ENCODE measurements at regions not wholly inside any gene's neighbourhood (a gene's known extent, or its start where the extent isn't known, plus 50 kb on each side); places are given as distances from the start of the nearest gene placed in this dataset.

DNA sequence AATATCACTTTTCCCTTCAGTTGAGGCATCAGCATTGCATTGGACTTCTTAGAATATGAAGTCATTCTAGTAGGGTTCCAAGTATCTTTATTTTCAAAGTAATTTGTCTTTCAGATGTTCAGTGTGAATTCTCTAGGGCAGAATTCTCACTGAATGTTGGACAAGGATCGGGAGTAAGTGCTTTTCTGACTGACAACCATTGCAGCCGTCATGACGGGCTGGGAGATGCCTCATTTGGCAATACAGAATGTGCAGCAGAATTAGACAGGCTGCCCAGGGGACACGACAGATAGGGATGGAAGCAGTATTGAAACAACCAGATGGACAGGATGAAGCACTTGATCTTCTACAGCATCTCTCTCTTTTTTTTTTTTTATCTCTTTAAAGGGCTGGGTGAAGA lies 129.0 kb downstream of the ICE1 start:
- Histone ChIP-seq H2AFZ (ENCODE audit: low read depth, low read length) (no peak overlapping the region), H3K9me3 (ENCODE audit: low read length) (no peaks in the 10 kb centered on the region), H3K4me3 (ENCODE audit: low read length) (peak overlapping the region; percentile 29), H3K9me2 (ENCODE audit: insufficient read depth, low read length) (no peaks in the 10 kb centered on the region), H3F3A (ENCODE audit: insufficient read depth, low read length, poor library complexity, severe bottlenecking) (no peaks in the 10 kb centered on the region), H3K36me3 (ENCODE audit: insufficient read depth, low read length) (no peaks in the 10 kb centered on the region), H3K27me3 (ENCODE audit: insufficient read depth, low read depth, low read length) (no peaks in the 10 kb centered on the region), H3K4me2 (ENCODE audit: low read length) (no peak overlapping the region), H3K9ac (ENCODE audit: low read length) (peak overlapping the region; percentile 25), H3K27ac (ENCODE audit: low read length) (peak overlapping the region; percentile 73), H4K20me1 (ENCODE audit: insufficient read depth) (no peaks in the 10 kb centered on the region), H3K79me2 (replicated peaks; ENCODE audit: insufficient read depth, low read length) (no peaks in the 10 kb centered on the region)
- TF ChIP-seq POLR2AphosphoS5 (IDR thresholded peaks at IDR 0.05) = peak; percentile 80
- no peak for TF ChIP-seq SMC3 (conservative IDR thresholded peaks at IDR 0.05; ENCODE audit: poor library complexity)
- no peak for TF ChIP-seq EZH2 (IDR thresholded peaks at IDR 0.05; ENCODE audit: borderline replicate concordance, insufficient read depth, low read length, poor library complexity, severe bottlenecking)
- TF ChIP-seq, protein P1, sequence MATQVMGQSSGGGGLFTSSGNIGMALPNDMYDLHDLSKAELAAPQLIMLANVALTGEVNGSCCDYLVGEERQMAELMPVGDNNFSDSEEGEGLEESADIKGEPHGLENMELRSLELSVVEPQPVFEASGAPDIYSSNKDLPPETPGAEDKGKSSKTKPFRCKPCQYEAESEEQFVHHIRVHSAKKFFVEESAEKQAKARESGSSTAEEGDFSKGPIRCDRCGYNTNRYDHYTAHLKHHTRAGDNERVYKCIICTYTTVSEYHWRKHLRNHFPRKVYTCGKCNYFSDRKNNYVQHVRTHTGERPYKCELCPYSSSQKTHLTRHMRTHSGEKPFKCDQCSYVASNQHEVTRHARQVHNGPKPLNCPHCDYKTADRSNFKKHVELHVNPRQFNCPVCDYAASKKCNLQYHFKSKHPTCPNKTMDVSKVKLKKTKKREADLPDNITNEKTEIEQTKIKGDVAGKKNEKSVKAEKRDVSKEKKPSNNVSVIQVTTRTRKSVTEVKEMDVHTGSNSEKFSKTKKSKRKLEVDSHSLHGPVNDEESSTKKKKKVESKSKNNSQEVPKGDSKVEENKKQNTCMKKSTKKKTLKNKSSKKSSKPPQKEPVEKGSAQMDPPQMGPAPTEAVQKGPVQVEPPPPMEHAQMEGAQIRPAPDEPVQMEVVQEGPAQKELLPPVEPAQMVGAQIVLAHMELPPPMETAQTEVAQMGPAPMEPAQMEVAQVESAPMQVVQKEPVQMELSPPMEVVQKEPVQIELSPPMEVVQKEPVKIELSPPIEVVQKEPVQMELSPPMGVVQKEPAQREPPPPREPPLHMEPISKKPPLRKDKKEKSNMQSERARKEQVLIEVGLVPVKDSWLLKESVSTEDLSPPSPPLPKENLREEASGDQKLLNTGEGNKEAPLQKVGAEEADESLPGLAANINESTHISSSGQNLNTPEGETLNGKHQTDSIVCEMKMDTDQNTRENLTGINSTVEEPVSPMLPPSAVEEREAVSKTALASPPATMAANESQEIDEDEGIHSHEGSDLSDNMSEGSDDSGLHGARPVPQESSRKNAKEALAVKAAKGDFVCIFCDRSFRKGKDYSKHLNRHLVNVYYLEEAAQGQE (IDR thresholded peaks at IDR 0.05; ENCODE audit: borderline replicate concordance) = peak; percentile 65
- TF ChIP-seq EP300 (conservative IDR thresholded peaks at IDR 0.05; ENCODE audit: poor library complexity, severe bottlenecking) = peak; percentile 93
- TF ChIP-seq MXI1 (conservative IDR thresholded peaks at IDR 0.05; ENCODE audit: poor library complexity, severe bottlenecking) = no peak
- no peak for TF ChIP-seq TAF1 (IDR thresholded peaks at IDR 0.05; ENCODE audit: low read depth)
- TF ChIP-seq RAD21 (conservative IDR thresholded peaks at IDR 0.05) = no peak

GRCh38 chr5:5546408-5546807 lies 123.9 kb downstream of the ICE1 start:
- H3K27me3 ChIP-seq (ENCODE audit: insufficient read depth, low read depth, low read length) = no peaks in the 10 kb centered on the region
- no peak overlapping the region for H3K27ac ChIP-seq (ENCODE audit: low read length)
- H3K4me2 ChIP-seq (ENCODE audit: low read length) = no peak overlapping the region
- H3K9me3 ChIP-seq (ENCODE audit: low read length) = no peaks in the 10 kb centered on the region
- no peaks in the 10 kb centered on the region for H3K9me2 ChIP-seq (ENCODE audit: insufficient read depth, low read length)
- H3K4me3 ChIP-seq (ENCODE audit: low read length) = no peak overlapping the region
- H3K9ac ChIP-seq (ENCODE audit: low read length) = no peak overlapping the region
- TF ChIP-seq EP300 (conservative IDR thresholded peaks at IDR 0.05; ENCODE audit: poor library complexity, severe bottlenecking) = peak; percentile 50
- TF ChIP-seq POLR2AphosphoS5 (IDR thresholded peaks at IDR 0.05) = peak; percentile 96
- TF ChIP-seq EZH2 (IDR thresholded peaks at IDR 0.05; ENCODE audit: borderline replicate concordance, insufficient read depth, low read length, poor library complexity, severe bottlenecking) = no peak
- no peaks in the 10 kb centered on the region for H4K20me1 ChIP-seq (ENCODE audit: insufficient read depth)
- no peaks in the 10 kb centered on the region for H3K36me3 ChIP-seq (ENCODE audit: insufficient read depth, low read length)
- H3K79me2 ChIP-seq (replicated peaks; ENCODE audit: insufficient read depth, low read length) = no peaks in the 10 kb centered on the region
- no peaks in the 10 kb centered on the region for H3F3A ChIP-seq (ENCODE audit: insufficient read depth, low read length, poor library complexity, severe bottlenecking)
- H2AFZ ChIP-seq (ENCODE audit: low read depth, low read length) = no peak overlapping the region

- Histone ChIP-seq H3K27ac (ENCODE audit: low read length) (no peak overlapping the region), H3K9me3 (ENCODE audit: low read length) (no peaks in the 10 kb centered on the region), H3K9me2 (ENCODE audit: insufficient read depth, low read length) (no peaks in the 10 kb centered on the region), H4K20me1 (ENCODE audit: insufficient read depth) (no peaks in the 10 kb centered on the region), H3K9ac (ENCODE audit: low read length) (no peak overlapping the region), H3F3A (ENCODE audit: insufficient read depth, low read length, poor library complexity, severe bottlenecking) (no peaks in the 10 kb centered on the region), H3K27me3 (ENCODE audit: insufficient read depth, low read depth, low read length) (no peaks in the 10 kb centered on the region), H2AFZ (ENCODE audit: low read depth, low read length) (no peak overlapping the region), H3K4me3 (ENCODE audit: low read length) (no peak overlapping the region), H3K36me3 (ENCODE audit: insufficient read depth, low read length) (no peaks in the 10 kb centered on the region), H3K4me2 (ENCODE audit: low read length) (no peak overlapping the region), H3K79me2 (replicated peaks; ENCODE audit: insufficient read depth, low read length) (no peaks in the 10 kb centered on the region)
- TF ChIP-seq, protein P1 (IDR thresholded peaks at IDR 0.05; ENCODE audit: borderline replicate concordance) = no peak
- TF ChIP-seq RAD21 (conservative IDR thresholded peaks at IDR 0.05) (no peak), POLR2AphosphoS5 (IDR thresholded peaks at IDR 0.05) (no peak), TAF1 (IDR thresholded peaks at IDR 0.05; ENCODE audit: low read depth) (no peak), CTCF (IDR thresholded peaks at IDR 0.05; ENCODE audit: poor library complexity, severe bottlenecking) (no peak), EZH2 (IDR thresholded peaks at IDR 0.05; ENCODE audit: borderline replicate concordance, insufficient read depth, low read length, poor library complexity, severe bottlenecking) (no peak), SMC3 (conservative IDR thresholded peaks at IDR 0.05; ENCODE audit: poor library complexity) (no peak), MXI1 (conservative IDR thresholded peaks at IDR 0.05; ENCODE audit: poor library complexity, severe bottlenecking) (no peak), EP300 (conservative IDR thresholded peaks at IDR 0.05; ENCODE audit: poor library complexity, severe bottlenecking) (no peak)
Observed at GRCh38 chr5:5544094-5544663, 121.7 kb downstream of the ICE1 start.

All from neural cell (in vitro differentiated cells).